Mucosa of descending colon (tissue), 3 donors: ENCODE measurements at regions not wholly inside any gene's neighbourhood (a gene's known extent, or its start where the extent isn't known, plus 50 kb on each side); places are given as distances from the start of the nearest gene placed in this dataset.

Experiments used
- ATAC-seq: fragments of 200-7000 bp; cut with Tn5 transposase; one replicate; pipeline ENCODE4 v1.9.1; 2020; ENCODE audit warnings: mild to moderate bottlenecking, moderate library complexity
- DNase-seq, 3 donors: peaks; one replicate each; pipeline ENCODE4 v3.0.0-alpha.2; 2020
- H3K36me3 ChIP-seq: fragments of 200-600 bp; one replicate; pipeline ENCODE4 v1.8.0; 2021; ENCODE audit warnings: low read depth, mild to moderate bottlenecking
- H3K4me1 ChIP-seq: fragments of 200-600 bp; one replicate; pipeline ENCODE4 v1.8.0; 2021; ENCODE audit warnings: low read depth, mild to moderate bottlenecking
- H3K4me3 ChIP-seq: fragments of 200-600 bp; one replicate; pipeline ENCODE4 v1.8.0; 2021; ENCODE audit warnings: mild to moderate bottlenecking
- H3K9me3 ChIP-seq: fragments of 200-600 bp; one replicate; pipeline ENCODE4 v1.8.0; 2021; ENCODE audit warnings: mild to moderate bottlenecking
- intact Hi-C, 2 donors: fragments of 100-400 bp; cut with DNase I in 1 of 2; cut with micrococcal nuclease in 1 of 2; formaldehyde crosslinking; loops; one replicate each; pipeline versions ENCODE4 v1.11.0 to v1.11.1; 2022; cut with DNase I, micrococcal nuclease
- TF ChIP-seq, protein P1 (sequence below): fragments of 200-600 bp; IDR thresholded peaks from one replicate; pipeline ENCODE4 v1.8.0; 2022; ENCODE audit warnings: antibody characterized with exemption, mild to moderate bottlenecking
- donor health status: DM: no; HTN: no; CAD: no; lungs with moderate emphysema.
- donor health status: DM: no; HTN: no; CAD: no.
- donor health status: DM: no; HTN: yes; CAD: no.

DNA sequence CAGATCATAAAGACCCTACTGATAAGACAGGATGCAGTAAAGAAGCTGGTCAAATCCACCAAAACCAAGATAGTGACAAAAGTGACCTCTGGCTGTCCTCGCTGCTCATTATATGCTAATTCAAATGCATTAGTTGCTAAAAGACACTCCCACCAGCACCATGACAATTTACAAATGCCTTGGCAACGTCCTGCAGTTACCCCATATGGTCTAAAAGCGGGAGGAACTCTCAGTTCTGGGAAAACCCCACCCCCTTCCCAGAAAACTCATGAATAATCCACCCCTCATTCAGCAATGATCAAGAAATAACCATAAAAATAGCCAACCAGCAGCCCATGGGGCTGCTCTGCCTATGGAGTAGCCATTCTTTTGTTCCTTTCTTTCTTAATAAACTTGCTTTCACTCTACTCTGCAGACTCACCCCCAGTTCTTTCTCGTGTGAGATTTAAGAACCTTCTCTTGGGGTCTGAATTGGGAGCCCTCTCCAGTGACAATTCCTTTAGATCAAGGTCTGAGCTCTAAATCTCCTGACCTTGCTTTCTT lies 217.1 kb upstream of the STS start:
- TF ChIP-seq, protein P1, sequence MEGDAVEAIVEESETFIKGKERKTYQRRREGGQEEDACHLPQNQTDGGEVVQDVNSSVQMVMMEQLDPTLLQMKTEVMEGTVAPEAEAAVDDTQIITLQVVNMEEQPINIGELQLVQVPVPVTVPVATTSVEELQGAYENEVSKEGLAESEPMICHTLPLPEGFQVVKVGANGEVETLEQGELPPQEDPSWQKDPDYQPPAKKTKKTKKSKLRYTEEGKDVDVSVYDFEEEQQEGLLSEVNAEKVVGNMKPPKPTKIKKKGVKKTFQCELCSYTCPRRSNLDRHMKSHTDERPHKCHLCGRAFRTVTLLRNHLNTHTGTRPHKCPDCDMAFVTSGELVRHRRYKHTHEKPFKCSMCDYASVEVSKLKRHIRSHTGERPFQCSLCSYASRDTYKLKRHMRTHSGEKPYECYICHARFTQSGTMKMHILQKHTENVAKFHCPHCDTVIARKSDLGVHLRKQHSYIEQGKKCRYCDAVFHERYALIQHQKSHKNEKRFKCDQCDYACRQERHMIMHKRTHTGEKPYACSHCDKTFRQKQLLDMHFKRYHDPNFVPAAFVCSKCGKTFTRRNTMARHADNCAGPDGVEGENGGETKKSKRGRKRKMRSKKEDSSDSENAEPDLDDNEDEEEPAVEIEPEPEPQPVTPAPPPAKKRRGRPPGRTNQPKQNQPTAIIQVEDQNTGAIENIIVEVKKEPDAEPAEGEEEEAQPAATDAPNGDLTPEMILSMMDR = no peak
- H3K9me3 ChIP-seq = no peaks in the 10 kb centered on the region
- no peak overlapping the region for H3K4me3 ChIP-seq
- DNase-seq (no peak), ATAC-seq (no peak)
- intact Hi-C loops = no loop called here
- H3K4me1 ChIP-seq = no peaks in the 10 kb centered on the region
- no peaks in the 10 kb centered on the region for H3K36me3 ChIP-seq

DNA sequence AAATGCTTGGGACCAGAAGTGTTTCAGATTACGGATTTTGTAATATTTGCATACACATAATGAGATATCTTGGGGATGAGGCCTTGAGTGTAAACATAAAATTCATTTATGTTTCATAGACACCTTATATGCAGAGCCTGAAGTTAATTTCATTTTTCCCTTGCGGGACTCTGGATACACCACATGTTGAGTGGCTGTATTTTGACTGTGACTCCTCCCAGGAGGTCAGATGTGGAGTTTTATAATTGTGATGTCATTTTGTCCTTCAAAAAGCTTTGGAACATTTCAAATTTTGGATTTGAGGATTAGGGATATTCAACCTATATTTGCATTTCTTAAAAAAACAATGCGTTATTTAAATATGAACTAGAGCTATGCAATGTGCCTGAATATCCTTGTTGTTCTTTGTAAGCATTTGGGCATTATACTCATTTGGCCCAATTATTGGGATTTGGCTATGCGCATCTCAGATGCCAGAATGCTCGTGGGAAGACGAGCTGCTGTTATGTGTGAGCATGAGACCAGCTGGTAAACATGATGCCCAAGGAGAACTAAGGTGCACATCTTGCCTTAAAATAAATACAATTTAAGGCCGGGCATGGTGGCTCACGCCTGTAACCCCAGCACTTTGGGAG lies 223.0 kb upstream of the STS start:
- H3K9me3 ChIP-seq = no peaks in the 10 kb centered on the region
- no peaks in the 10 kb centered on the region for H3K36me3 ChIP-seq
- H3K4me3 ChIP-seq = no peak overlapping the region
- DNase-seq (no peak), ATAC-seq (no peak)
- TF ChIP-seq, protein P1 = no peak
- intact Hi-C loops = no loop called here
- no peaks in the 10 kb centered on the region for H3K4me1 ChIP-seq

DNA sequence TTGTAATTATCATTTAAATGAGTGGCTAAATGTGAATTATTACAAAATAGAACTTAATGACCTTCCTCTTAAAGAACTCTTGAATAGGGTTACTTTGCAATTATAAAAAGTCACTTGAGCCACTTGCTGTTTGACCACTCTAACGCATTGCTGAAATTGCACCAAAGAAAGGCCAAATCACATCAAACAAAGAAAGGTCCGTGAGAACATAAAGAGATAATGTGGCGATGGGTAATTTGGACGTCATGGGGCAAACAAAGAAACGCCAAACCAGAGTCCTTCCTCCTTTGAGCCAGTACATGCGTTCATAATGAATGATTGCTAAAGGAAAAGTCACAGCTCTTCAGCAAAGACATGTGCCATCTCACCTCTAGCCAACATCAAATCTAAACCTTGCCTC lies 229.8 kb upstream of the STS start:
- ATAC-seq (no peak), DNase-seq (no peak)
- intact Hi-C loops = no loop called here
- Histone ChIP-seq H3K4me1 (no peaks in the 10 kb centered on the region), H3K9me3 (no peaks in the 10 kb centered on the region), H3K36me3 (no peaks in the 10 kb centered on the region), H3K4me3 (no peak overlapping the region)
- TF ChIP-seq, protein P1 = no peak

DNA sequence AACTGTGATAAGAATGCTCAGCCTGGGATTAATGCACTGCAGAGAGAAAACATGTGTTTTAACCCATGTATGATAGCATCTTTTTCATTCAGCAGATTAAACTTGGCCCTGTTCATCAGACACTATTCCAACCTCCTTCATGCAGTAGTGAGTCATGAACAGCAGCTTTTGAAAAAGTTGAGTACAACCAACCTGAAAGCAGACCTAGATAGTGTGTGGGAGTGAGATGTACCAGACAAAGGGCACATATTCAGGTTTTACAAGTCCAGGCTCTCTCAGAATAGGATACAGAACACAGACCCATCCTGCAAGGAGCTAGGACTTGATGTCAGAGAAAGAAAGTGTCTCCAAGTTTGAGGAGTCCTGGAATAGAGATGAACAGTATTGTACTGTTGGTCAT lies 237.3 kb upstream of the STS start:
- Histone ChIP-seq H3K4me1 (no peaks in the 10 kb centered on the region), H3K4me3 (no peak overlapping the region), H3K9me3 (no peaks in the 10 kb centered on the region), H3K36me3 (no peaks in the 10 kb centered on the region)
- DNase-seq = no peak
- TF ChIP-seq, protein P1 = no peak
- ATAC-seq = no peak
- intact Hi-C loops = no loop called here

DNA sequence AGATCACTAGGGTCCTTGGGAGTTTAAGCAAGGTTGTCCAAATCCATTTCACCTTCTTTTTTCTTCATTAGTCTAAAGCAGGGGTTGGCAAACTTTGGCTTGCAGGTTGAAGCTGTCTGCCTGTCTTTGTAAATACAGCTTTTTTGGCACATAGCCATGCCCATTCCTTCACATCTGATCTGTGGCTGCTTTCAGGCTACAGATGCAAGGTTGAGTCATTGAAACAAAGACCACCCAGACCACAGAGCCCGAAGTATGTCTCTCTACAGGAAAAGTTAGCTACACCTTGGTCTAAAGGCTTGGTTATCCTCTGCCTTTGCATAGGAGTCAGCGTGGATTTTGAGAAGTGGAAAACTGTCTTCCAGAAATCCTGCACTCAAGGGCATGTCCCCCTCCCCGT lies 238.1 kb upstream of the STS start:
- intact Hi-C loops = no loop called here
- Histone ChIP-seq H3K36me3 (no peaks in the 10 kb centered on the region), H3K4me1 (no peaks in the 10 kb centered on the region), H3K4me3 (no peak overlapping the region), H3K9me3 (no peaks in the 10 kb centered on the region)
- TF ChIP-seq, protein P1 = no peak
- ATAC-seq = no peak
- no peak for DNase-seq

DNA sequence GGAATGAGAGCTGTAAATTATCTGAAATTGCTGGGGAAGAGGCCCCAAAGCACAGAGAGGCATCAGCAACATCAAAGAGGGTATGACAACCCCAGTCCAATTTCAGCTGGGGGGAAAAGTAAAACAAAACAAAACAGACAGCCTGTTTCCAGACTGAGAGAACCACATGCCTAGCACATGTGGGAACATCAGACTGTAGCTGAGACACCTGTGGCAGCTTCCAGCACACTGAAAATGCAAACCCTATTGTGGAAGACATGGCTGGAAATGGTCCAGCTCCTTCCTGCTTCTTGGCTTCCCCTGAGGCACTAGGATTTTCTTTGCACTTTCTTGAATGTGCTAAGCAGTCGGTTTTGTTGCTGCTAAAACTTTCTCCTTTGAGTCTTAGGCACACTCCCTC lies 240.9 kb upstream of the STS start:
- intact Hi-C loops = no loop called here
- TF ChIP-seq, protein P1 = no peak
- no peak for ATAC-seq

More for the DNA sequence above, 240.9 kb upstream of the STS start:
- no peak for DNase-seq
- Histone ChIP-seq H3K36me3 (no peaks in the 10 kb centered on the region), H3K4me1 (no peaks in the 10 kb centered on the region), H3K4me3 (no peak overlapping the region), H3K9me3 (no peaks in the 10 kb centered on the region)
